ENCODE measurements at regions not wholly inside any gene's neighbourhood (a gene's known extent, or its start where the extent isn't known, plus 50 kb on each side); places are given as distances from the start of the nearest gene placed in this dataset.

DNA sequence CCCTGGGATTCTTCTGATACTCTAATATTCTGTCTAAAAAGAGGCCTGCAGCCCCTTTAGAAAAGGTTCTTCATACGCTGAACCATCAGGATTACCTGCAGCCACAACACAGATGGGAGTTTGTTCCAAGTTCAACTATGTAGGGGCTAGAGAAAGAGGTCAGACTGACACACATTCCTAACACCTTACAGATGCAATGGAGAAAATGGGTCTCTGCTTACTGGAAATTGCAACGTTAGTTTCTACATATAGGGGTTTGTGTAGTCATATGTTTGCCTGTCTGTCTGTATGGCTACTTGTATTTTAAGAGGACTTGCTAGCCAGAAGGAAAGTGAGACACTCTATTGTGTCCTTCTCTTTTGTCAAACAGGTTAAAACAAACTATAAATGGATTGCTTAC, 618.5 kb downstream of the INHBA start:
- Histone ChIP-seq H2AFZ (no peak overlapping the region), H3K4me3 (no peak overlapping the region), H3K27ac (no peak overlapping the region), H3K4me1 (ENCODE audit: insufficient read depth) (no peaks in the 10 kb centered on the region), H4K20me1 (ENCODE audit: insufficient read depth, poor library complexity, severe bottlenecking) (no peaks in the 10 kb centered on the region), H3K27me3 (no peaks in the 10 kb centered on the region), H3K36me3 (replicated peaks; ENCODE audit: insufficient read depth, low read depth) (no peaks in the 10 kb centered on the region), H3K9me2 (replicated peaks; ENCODE audit: insufficient read depth) (no peaks in the 10 kb centered on the region), H3K4me2 (no peak overlapping the region), H3K9me3 (ENCODE audit: low read depth) (no peaks in the 10 kb centered on the region), H3K79me2 (no peaks in the 10 kb centered on the region)
- TF ChIP-seq EZH2phosphoT487 (IDR thresholded peaks at IDR 0.05; ENCODE audit: low read depth, severe bottlenecking, unreplicated experiment) (no peak), EZH2 (IDR thresholded peaks at IDR 0.05; ENCODE audit: borderline replicate concordance) (no peak)
- TF ChIP-seq, protein P1, sequence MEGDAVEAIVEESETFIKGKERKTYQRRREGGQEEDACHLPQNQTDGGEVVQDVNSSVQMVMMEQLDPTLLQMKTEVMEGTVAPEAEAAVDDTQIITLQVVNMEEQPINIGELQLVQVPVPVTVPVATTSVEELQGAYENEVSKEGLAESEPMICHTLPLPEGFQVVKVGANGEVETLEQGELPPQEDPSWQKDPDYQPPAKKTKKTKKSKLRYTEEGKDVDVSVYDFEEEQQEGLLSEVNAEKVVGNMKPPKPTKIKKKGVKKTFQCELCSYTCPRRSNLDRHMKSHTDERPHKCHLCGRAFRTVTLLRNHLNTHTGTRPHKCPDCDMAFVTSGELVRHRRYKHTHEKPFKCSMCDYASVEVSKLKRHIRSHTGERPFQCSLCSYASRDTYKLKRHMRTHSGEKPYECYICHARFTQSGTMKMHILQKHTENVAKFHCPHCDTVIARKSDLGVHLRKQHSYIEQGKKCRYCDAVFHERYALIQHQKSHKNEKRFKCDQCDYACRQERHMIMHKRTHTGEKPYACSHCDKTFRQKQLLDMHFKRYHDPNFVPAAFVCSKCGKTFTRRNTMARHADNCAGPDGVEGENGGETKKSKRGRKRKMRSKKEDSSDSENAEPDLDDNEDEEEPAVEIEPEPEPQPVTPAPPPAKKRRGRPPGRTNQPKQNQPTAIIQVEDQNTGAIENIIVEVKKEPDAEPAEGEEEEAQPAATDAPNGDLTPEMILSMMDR (IDR thresholded peaks at IDR 0.05; ENCODE audit: poor library complexity), result no peak
- no peak for DNase-seq (ENCODE audit: low spot score)
- 80% methylated on average over 2 of the region's 2 CpGs for WGBS (ENCODE audit: low lambda C conversion rate, missing lambda C conversion rate)

DNA sequence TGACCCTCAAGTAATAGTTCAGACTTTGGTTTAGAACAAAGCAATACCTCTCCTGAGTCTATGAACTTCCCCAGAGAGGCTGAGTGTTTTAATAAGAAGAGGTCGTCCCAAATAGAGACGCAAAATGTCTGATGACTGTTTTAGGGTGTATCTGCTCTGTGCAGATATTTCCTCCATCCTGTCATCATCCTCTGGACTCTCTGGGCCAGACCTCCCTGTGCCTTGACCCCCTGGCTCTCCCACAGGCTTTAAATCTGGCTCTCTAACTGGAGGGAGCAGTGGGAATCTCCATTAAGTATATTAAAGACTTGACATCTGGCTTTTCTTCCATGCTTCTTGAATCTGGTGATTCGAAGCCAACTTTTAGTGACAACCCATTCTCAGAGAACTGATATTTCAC, 633.3 kb downstream of the INHBA start:
- Histone ChIP-seq H3K9me2 (replicated peaks; ENCODE audit: insufficient read depth) (no peaks in the 10 kb centered on the region), H4K20me1 (ENCODE audit: insufficient read depth, poor library complexity, severe bottlenecking) (no peaks in the 10 kb centered on the region), H3K27ac (no peak overlapping the region), H3K4me2 (no peak overlapping the region), H3K4me1 (ENCODE audit: insufficient read depth) (no peaks in the 10 kb centered on the region), H3K4me3 (no peak overlapping the region), H3K36me3 (replicated peaks; ENCODE audit: insufficient read depth, low read depth) (no peaks in the 10 kb centered on the region), H3K27me3 (no peaks in the 10 kb centered on the region), H3K9me3 (ENCODE audit: low read depth) (no peaks in the 10 kb centered on the region), H2AFZ (no peak overlapping the region), H3K79me2 (no peaks in the 10 kb centered on the region)
- 92% methylated on average over 3 of the region's 3 CpGs for WGBS (ENCODE audit: low lambda C conversion rate, missing lambda C conversion rate)
- no peak for DNase-seq (ENCODE audit: low spot score)
- TF ChIP-seq EZH2 (IDR thresholded peaks at IDR 0.05; ENCODE audit: borderline replicate concordance), result no peak
- TF ChIP-seq, protein P1 (IDR thresholded peaks at IDR 0.05; ENCODE audit: poor library complexity), result no peak
- no peak for TF ChIP-seq EZH2phosphoT487 (IDR thresholded peaks at IDR 0.05; ENCODE audit: low read depth, severe bottlenecking, unreplicated experiment)

DNA sequence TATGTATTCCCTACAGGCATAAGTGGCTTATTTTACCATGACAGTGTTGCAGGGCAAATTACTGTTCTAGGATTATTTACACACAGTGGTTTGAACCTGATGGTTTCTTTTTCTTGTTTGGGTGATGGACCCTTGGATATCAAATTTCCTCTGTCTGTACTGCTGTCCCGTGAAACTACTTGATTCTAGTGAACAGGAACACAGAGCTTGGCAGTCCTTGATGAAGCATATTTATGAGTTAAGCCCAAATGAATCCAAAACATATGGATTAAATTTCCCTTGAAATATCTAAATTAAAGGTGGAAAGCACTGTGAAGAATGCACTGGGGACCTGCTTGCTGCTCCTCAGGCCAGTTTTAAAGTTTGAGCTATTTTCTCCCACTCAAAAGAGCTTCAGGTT, 635.3 kb downstream of the INHBA start:
- Histone ChIP-seq H3K27me3 (no peaks in the 10 kb centered on the region), H3K36me3 (replicated peaks; ENCODE audit: insufficient read depth, low read depth) (no peaks in the 10 kb centered on the region), H3K9me2 (replicated peaks; ENCODE audit: insufficient read depth) (no peaks in the 10 kb centered on the region), H3K4me1 (ENCODE audit: insufficient read depth) (no peaks in the 10 kb centered on the region), H3K4me3 (no peak overlapping the region), H3K27ac (no peak overlapping the region), H4K20me1 (ENCODE audit: insufficient read depth, poor library complexity, severe bottlenecking) (no peaks in the 10 kb centered on the region), H3K79me2 (no peaks in the 10 kb centered on the region), H3K4me2 (no peak overlapping the region), H3K9me3 (ENCODE audit: low read depth) (no peaks in the 10 kb centered on the region), H2AFZ (no peak overlapping the region)
- DNase-seq (ENCODE audit: low spot score), result no peak
- TF ChIP-seq, protein P1 (IDR thresholded peaks at IDR 0.05; ENCODE audit: poor library complexity), result no peak
- TF ChIP-seq EZH2 (IDR thresholded peaks at IDR 0.05; ENCODE audit: borderline replicate concordance), result no peak
- no peak for TF ChIP-seq EZH2phosphoT487 (IDR thresholded peaks at IDR 0.05; ENCODE audit: low read depth, severe bottlenecking, unreplicated experiment)
- WGBS (ENCODE audit: low lambda C conversion rate, missing lambda C conversion rate), result 50% methylated on average over 1 of the region's 1 CpG

DNA sequence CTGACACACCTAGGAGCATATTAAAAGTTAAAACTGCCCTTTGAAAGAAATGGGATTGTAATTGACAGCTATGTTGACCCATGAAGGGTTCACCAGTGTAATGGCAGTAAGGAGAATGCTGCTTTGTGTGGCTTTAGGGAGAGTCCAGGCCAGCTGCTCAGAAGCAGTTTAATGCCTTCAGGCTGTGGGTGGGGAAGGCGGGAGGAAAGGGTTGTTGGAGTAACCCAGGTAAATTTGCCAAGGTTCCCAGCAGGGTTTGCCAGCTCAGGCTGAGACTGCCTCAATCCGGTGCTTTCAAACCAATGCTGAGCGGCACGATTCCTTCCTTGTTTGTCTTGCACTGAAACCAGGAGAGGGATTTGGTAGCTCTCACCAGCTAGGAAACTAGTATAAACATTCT, 637.2 kb downstream of the INHBA start:
- H3K27ac ChIP-seq, result no peak overlapping the region
- TF ChIP-seq, protein P1 (IDR thresholded peaks at IDR 0.05; ENCODE audit: poor library complexity), result no peak
- TF ChIP-seq EZH2phosphoT487 (IDR thresholded peaks at IDR 0.05; ENCODE audit: low read depth, severe bottlenecking, unreplicated experiment), result no peak
- TF ChIP-seq EZH2 (IDR thresholded peaks at IDR 0.05; ENCODE audit: borderline replicate concordance), result no peak
- no peak for DNase-seq (ENCODE audit: low spot score)

More for the DNA sequence above, 637.2 kb downstream of the INHBA start:
- H3K4me3 ChIP-seq, result no peak overlapping the region
- H2AFZ ChIP-seq, result no peak overlapping the region
- H3K4me1 ChIP-seq (ENCODE audit: insufficient read depth), result no peaks in the 10 kb centered on the region
- no peaks in the 10 kb centered on the region for H3K27me3 ChIP-seq
- WGBS (ENCODE audit: low lambda C conversion rate, missing lambda C conversion rate), result 87% methylated on average over 4 of the region's 4 CpGs
- no peaks in the 10 kb centered on the region for H3K9me2 ChIP-seq (replicated peaks; ENCODE audit: insufficient read depth)
- no peaks in the 10 kb centered on the region for H3K79me2 ChIP-seq
- no peaks in the 10 kb centered on the region for H4K20me1 ChIP-seq (ENCODE audit: insufficient read depth, poor library complexity, severe bottlenecking)
- no peaks in the 10 kb centered on the region for H3K36me3 ChIP-seq (replicated peaks; ENCODE audit: insufficient read depth, low read depth)
- no peak overlapping the region for H3K4me2 ChIP-seq
- no peaks in the 10 kb centered on the region for H3K9me3 ChIP-seq (ENCODE audit: low read depth)
